A673 (cell line): ENCODE measurements at regions not wholly inside any gene's neighbourhood (a gene's known extent, or its start where the extent isn't known, plus 50 kb on each side); places are given as distances from the start of the nearest gene placed in this dataset.

ENCODE experiments used
- BruUV-seq: library from RNA; stranded (reverse); fragments of 400-500 nt; replicated peaks from 2 replicates; lab custom pipeline; 2021; lab: Mats Ljungman, UMichigan
- CTCF ChIA-PET: fragments of 300-600 bp; sonication (Branson Sonifier 250); formaldehyde crosslinking; loops from one replicate; lab custom pipeline; 2022; ENCODE audit warnings: antibody characterized with exemption; lab: Charles Lee
- POLR2A ChIA-PET: fragments of 300-600 bp; sonication (Branson Sonifier 250); formaldehyde crosslinking; loops from one replicate; lab custom pipeline; 2022; ENCODE audit warnings: antibody characterized with exemption; ENCODE audit not compliant: low non-redundant PET; lab: Charles Lee
- DNase-seq: peaks from one replicate; pipeline ENCODE4 v3.0.0-alpha.2; 2015; ENCODE audit warnings: low spot score
- H3K27ac ChIP-seq: fragments of 200-600 bp; sonication (generic); 2 replicates; pipeline ENCODE4 v1.5.1; 2016; ENCODE audit warnings: mixed run types, low read depth, mild to moderate bottlenecking, mixed read lengths, antibody characterized with exemption, low read length; ENCODE audit not compliant: poor library complexity, severe bottlenecking
- H3K27me3 ChIP-seq: fragments of 200-600 bp; sonication (generic); replicated peaks from 2 replicates; pipeline ENCODE4 v1.6.1; 2017; ENCODE audit warnings: mixed run types, low read depth, mild to moderate bottlenecking, mixed read lengths, antibody characterized with exemption, low read length; ENCODE audit not compliant: insufficient read depth, poor library complexity
- H3K36me3 ChIP-seq: fragments of 200-600 bp; sonication (generic); 2 replicates; pipeline ENCODE4 v1.6.1; 2016; ENCODE audit warnings: mixed run types, mild to moderate bottlenecking, mixed read lengths, antibody characterized with exemption, low read length; ENCODE audit not compliant: insufficient read depth, poor library complexity, severe bottlenecking
- H3K4me1 ChIP-seq: fragments of 200-600 bp; sonication (generic); 2 replicates; pipeline ENCODE4 v1.6.1; 2017; ENCODE audit warnings: mixed run types, mild to moderate bottlenecking, mixed read lengths, antibody characterized with exemption, low read length; ENCODE audit not compliant: insufficient read depth, poor library complexity, severe bottlenecking
- H3K4me3 ChIP-seq: fragments of 200-600 bp; sonication (generic); 2 replicates; pipeline ENCODE4 v1.5.1; 2016; ENCODE audit warnings: low read depth, mixed run types, mild to moderate bottlenecking, mixed read lengths, low read length; ENCODE audit not compliant: poor library complexity, severe bottlenecking
- H3K9me3 ChIP-seq: fragments of 200-600 bp; sonication (generic); 2 replicates; pipeline ENCODE4 v1.6.1; 2016; ENCODE audit warnings: mixed run types, low read depth, mild to moderate bottlenecking, mixed read lengths, antibody characterized with exemption, low read length; ENCODE audit not compliant: poor library complexity, severe bottlenecking
- EZH2 ChIP-seq: fragments of 200-600 bp; sonication (generic); IDR thresholded peaks from 2 replicates; pipeline ENCODE4 v1.6.1; 2017; ENCODE audit warnings: borderline replicate concordance, low read depth, mild to moderate bottlenecking, mixed read lengths, antibody characterized with exemption, low read length; ENCODE audit not compliant: poor library complexity, severe bottlenecking
- intact Hi-C: fragments of 100-400 bp; cut with micrococcal nuclease; formaldehyde crosslinking; loops from one replicate; pipeline ENCODE4 v1.10.0; 2022; ENCODE audit not compliant: unreplicated experiment
- TF ChIP-seq, protein P1 (sequence below): fragments of 300-800, 200-600 bp; sonication (generic); conservative IDR thresholded peaks from 2 replicates; pipeline ENCODE4 v1.5.1; 2017; ENCODE audit warnings: low read depth, mild to moderate bottlenecking, antibody characterized with exemption, low read length, moderate library complexity, mixed read lengths

GRCh38 chr13:112124141-112124540, 57.2 kb downstream of the SOX1 start:
- no peak overlapping the region for H3K4me3 ChIP-seq
- no TSS peak for BruUV-seq
- no peaks in the 10 kb centered on the region for H3K36me3 ChIP-seq
- DNase-seq, result no peak
- intact Hi-C loops, result no loop called here
- POLR2A ChIA-PET, result no interaction called here
- CTCF ChIA-PET, result no interaction called here
- H3K9me3 ChIP-seq, result no peaks in the 10 kb centered on the region
- TF ChIP-seq EZH2, result no peak
- TF ChIP-seq, protein P1, sequence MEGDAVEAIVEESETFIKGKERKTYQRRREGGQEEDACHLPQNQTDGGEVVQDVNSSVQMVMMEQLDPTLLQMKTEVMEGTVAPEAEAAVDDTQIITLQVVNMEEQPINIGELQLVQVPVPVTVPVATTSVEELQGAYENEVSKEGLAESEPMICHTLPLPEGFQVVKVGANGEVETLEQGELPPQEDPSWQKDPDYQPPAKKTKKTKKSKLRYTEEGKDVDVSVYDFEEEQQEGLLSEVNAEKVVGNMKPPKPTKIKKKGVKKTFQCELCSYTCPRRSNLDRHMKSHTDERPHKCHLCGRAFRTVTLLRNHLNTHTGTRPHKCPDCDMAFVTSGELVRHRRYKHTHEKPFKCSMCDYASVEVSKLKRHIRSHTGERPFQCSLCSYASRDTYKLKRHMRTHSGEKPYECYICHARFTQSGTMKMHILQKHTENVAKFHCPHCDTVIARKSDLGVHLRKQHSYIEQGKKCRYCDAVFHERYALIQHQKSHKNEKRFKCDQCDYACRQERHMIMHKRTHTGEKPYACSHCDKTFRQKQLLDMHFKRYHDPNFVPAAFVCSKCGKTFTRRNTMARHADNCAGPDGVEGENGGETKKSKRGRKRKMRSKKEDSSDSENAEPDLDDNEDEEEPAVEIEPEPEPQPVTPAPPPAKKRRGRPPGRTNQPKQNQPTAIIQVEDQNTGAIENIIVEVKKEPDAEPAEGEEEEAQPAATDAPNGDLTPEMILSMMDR, result no peak
- no peak overlapping the region for H3K27ac ChIP-seq
- no peaks in the 10 kb centered on the region for H3K4me1 ChIP-seq
- peaks cover 4% of the 10 kb centered on the region for H3K27me3 ChIP-seq

GRCh38 chr13:112127564-112128330, 60.8 kb downstream of the SOX1 start:
- Histone ChIP-seq H3K27ac (no peak overlapping the region), H3K9me3 (no peaks in the 10 kb centered on the region), H3K36me3 (no peaks in the 10 kb centered on the region), H3K4me3 (no peak overlapping the region), H3K4me1 (no peaks in the 10 kb centered on the region), H3K27me3 (peaks cover 13% of the 10 kb centered on the region)
- BruUV-seq, result no TSS peak
- ChIA-PET POLR2A (no interaction called here), CTCF (no interaction called here)
- TF ChIP-seq, protein P1, result no peak
- intact Hi-C loops, result no loop called here
- DNase-seq, result no peak

- Histone ChIP-seq H3K27me3 (peaks cover 11% of the 10 kb centered on the region), H3K4me3 (no peak overlapping the region), H3K36me3 (no peaks in the 10 kb centered on the region), H3K27ac (no peak overlapping the region), H3K9me3 (no peaks in the 10 kb centered on the region), H3K4me1 (no peaks in the 10 kb centered on the region)
- no TSS peak for BruUV-seq
- DNase-seq, result no peak
- CTCF ChIA-PET, result no interaction called here
- intact Hi-C loops, result no loop called here
- TF ChIP-seq, protein P1, result no peak
- no peak for TF ChIP-seq EZH2
- POLR2A ChIA-PET, result no interaction called here
These were observed 61.3 kb downstream of the SOX1 start for GRCh38 chr13:112128331-112128610.
